ENCODE measurements at regions not wholly inside any gene's neighbourhood (a gene's known extent, or its start where the extent isn't known, plus 50 kb on each side); places are given as distances from the start of the nearest gene placed in this dataset.

- H4K20me1 ChIP-seq (ENCODE audit: insufficient read depth, low read length, poor library complexity, severe bottlenecking), result no peaks in the 10 kb centered on the region
- no peaks in the 10 kb centered on the region for H3K9me2 ChIP-seq (replicated peaks; ENCODE audit: low read depth, low read length)
- H3F3A ChIP-seq (ENCODE audit: low read depth), result no peaks in the 10 kb centered on the region
- H3K4me2 ChIP-seq (ENCODE audit: low read depth, low read length, poor library complexity, severe bottlenecking), result no peak overlapping the region
- H3K9me3 ChIP-seq (ENCODE audit: insufficient read depth, low read depth, low read length), result no peaks in the 10 kb centered on the region
- H3K79me2 ChIP-seq (ENCODE audit: insufficient read depth, low read length), result peaks cover 65% of the 10 kb centered on the region
- no peaks in the 10 kb centered on the region for H3K36me3 ChIP-seq (ENCODE audit: insufficient read depth, low read length)
- no peak overlapping the region for H3K4me3 ChIP-seq (ENCODE audit: low read length, poor library complexity, severe bottlenecking)
- H2AFZ ChIP-seq (ENCODE audit: low read length), result no peak overlapping the region
- H3K9ac ChIP-seq (ENCODE audit: low read depth, low read length, poor library complexity, severe bottlenecking), result no peak overlapping the region
- H3K4me1 ChIP-seq (ENCODE audit: insufficient read depth, low read length, poor library complexity, severe bottlenecking), result peaks cover 18% of the 10 kb centered on the region
- TF ChIP-seq EZH2phosphoT487 (IDR thresholded peaks at IDR 0.05; ENCODE audit: borderline replicate concordance), result no peak
- TF ChIP-seq CTCF (conservative IDR thresholded peaks at IDR 0.05; ENCODE audit: low read length), result no peak
- no peaks in the 10 kb centered on the region for H3K27me3 ChIP-seq (ENCODE audit: insufficient read depth, low read length, poor library complexity, severe bottlenecking)
These were observed 78.6 kb upstream of the HDAC9 start for GRCh38 chr7:18416988-18417387.

- Histone ChIP-seq H3K4me2 (ENCODE audit: low read depth, low read length, poor library complexity, severe bottlenecking) (no peak overlapping the region), H3K9me2 (replicated peaks; ENCODE audit: low read depth, low read length) (no peaks in the 10 kb centered on the region), H4K20me1 (ENCODE audit: insufficient read depth, low read length, poor library complexity, severe bottlenecking) (no peaks in the 10 kb centered on the region), H3K9ac (ENCODE audit: low read depth, low read length, poor library complexity, severe bottlenecking) (no peak overlapping the region), H3K79me2 (ENCODE audit: insufficient read depth, low read length) (peaks cover 78% of the 10 kb centered on the region), H2AFZ (ENCODE audit: low read length) (no peak overlapping the region), H3K4me3 (ENCODE audit: low read length, poor library complexity, severe bottlenecking) (no peak overlapping the region), H3K36me3 (ENCODE audit: insufficient read depth, low read length) (no peaks in the 10 kb centered on the region), H3F3A (ENCODE audit: low read depth) (no peaks in the 10 kb centered on the region), H3K27me3 (ENCODE audit: insufficient read depth, low read length, poor library complexity, severe bottlenecking) (no peaks in the 10 kb centered on the region), H3K9me3 (ENCODE audit: insufficient read depth, low read depth, low read length) (no peaks in the 10 kb centered on the region), H3K4me1 (ENCODE audit: insufficient read depth, low read length, poor library complexity, severe bottlenecking) (peaks cover 23% of the 10 kb centered on the region)
- TF ChIP-seq CTCF (conservative IDR thresholded peaks at IDR 0.05; ENCODE audit: low read length) (no peak), EZH2phosphoT487 (IDR thresholded peaks at IDR 0.05; ENCODE audit: borderline replicate concordance) (no peak)
These were observed 76.1 kb upstream of the HDAC9 start for GRCh38 chr7:18419456-18419855.

GRCh38 chr7:18420108-18420507, 75.4 kb upstream of the HDAC9 start:
- Histone ChIP-seq H3K9me3 (ENCODE audit: insufficient read depth, low read depth, low read length) (no peaks in the 10 kb centered on the region), H3K9me2 (replicated peaks; ENCODE audit: low read depth, low read length) (no peaks in the 10 kb centered on the region), H2AFZ (ENCODE audit: low read length) (no peak overlapping the region), H3K4me1 (ENCODE audit: insufficient read depth, low read length, poor library complexity, severe bottlenecking) (peaks cover 23% of the 10 kb centered on the region), H3K36me3 (ENCODE audit: insufficient read depth, low read length) (no peaks in the 10 kb centered on the region), H3F3A (ENCODE audit: low read depth) (no peaks in the 10 kb centered on the region), H3K79me2 (ENCODE audit: insufficient read depth, low read length) (peaks cover 74% of the 10 kb centered on the region), H4K20me1 (ENCODE audit: insufficient read depth, low read length, poor library complexity, severe bottlenecking) (no peaks in the 10 kb centered on the region), H3K4me3 (ENCODE audit: low read length, poor library complexity, severe bottlenecking) (no peak overlapping the region), H3K27me3 (ENCODE audit: insufficient read depth, low read length, poor library complexity, severe bottlenecking) (no peaks in the 10 kb centered on the region), H3K4me2 (ENCODE audit: low read depth, low read length, poor library complexity, severe bottlenecking) (no peak overlapping the region), H3K9ac (ENCODE audit: low read depth, low read length, poor library complexity, severe bottlenecking) (peak overlapping the region; percentile 53)
- no peak for TF ChIP-seq EZH2phosphoT487 (IDR thresholded peaks at IDR 0.05; ENCODE audit: borderline replicate concordance)
- no peak for TF ChIP-seq CTCF (conservative IDR thresholded peaks at IDR 0.05; ENCODE audit: low read length)
